ENCODE measurements at regions not wholly inside any gene's neighbourhood (a gene's known extent, or its start where the extent isn't known, plus 50 kb on each side); places are given as distances from the start of the nearest gene placed in this dataset.

DNA sequence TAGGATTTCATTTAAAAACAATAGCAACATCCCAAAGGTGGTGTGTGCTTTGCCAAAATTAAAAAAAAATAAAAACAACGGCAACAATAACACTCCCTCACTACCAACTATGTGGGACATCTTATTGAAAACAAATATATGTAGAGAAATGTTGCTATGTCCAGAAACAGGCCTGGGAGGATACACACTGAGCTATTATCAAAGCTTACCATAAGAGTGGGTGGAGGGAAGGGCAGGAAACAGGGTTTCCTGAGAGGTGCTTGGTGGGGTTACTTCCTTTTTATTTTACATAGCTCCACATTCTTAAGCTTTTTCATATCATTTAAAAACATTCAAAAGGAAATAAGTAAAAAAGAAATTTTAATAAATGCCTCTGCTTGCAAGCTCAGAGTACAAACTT lies 150.0 kb upstream of the RIPOR2 start:
- TF ChIP-seq PAX5 (IDR thresholded peaks at IDR 0.05; ENCODE audit: insufficient read depth, low read length, severe bottlenecking) (no peak), POLR2A (IDR thresholded peaks at IDR 0.05; ENCODE audit: low read depth, low read length) (no peak), POLR2AphosphoS5 (IDR thresholded peaks at IDR 0.05; ENCODE audit: low read depth, low read length) (no peak)
